CD4-positive, alpha-beta T cell treated with Interleukin-4 for 1 hour (primary cell): ENCODE measurements at regions not wholly inside any gene's neighbourhood (a gene's known extent, or its start where the extent isn't known, plus 50 kb on each side); places are given as distances from the start of the nearest gene placed in this dataset.
"Not testable (repeated sequence)": the region's sequence is repeated elsewhere in the genome, so short reads cannot be mapped to it uniquely, and the experiment has no call there.

Source experiments
- DNase-seq, 2 donors: peaks; one replicate each; pipeline ENCODE4 v3.0.0-alpha.2; 2020 to 2022

DNA sequence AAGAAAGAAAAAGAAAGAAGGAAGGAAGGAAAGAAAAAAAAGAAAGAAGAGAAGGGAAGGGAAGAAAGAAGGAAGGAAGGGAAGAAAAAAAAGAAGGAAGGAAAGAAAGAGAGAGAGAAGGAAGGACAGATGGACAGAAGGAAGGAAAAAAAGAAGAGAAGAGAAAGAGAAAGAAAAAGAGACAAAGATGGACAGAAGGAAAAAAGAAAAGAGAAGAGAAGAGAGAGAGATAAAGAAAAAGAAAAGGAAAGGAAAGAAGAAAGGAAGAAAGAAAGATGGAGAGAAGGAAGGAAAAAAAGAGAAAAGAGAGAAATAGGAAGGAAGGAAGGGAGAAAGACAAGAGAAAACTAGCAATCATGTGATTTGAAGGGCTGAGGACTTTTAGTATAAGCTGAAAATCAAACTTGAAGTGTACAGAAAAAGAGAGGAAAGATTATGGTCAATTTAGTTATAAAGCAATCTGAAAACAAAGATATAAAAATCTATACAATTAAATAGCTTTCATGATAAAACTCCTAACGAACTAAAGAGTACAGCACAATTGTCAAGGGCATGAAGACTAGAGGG is 115.3 kb downstream of the LTN1 start:
- no peak for DNase-seq

DNA sequence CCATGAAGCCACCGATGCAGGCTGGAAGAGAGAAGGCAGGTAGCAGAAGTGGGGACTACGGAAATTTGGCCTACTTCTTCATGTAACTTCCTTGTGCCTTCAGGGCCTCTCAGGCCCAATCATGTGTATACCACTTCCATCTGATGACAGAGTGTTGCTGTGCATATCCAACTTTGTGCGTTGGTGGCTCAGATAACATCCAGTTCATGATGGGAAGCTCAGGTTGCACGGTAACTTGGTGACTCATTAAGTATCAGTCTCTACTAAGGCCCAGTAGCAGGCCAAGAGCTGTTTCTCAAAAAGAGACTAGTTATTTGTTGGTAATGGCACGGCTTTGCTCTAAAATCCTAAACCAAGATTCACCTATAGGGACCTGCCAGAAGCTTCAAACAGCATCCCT is 117.6 kb downstream of the LTN1 start:
- no peak for DNase-seq

DNA sequence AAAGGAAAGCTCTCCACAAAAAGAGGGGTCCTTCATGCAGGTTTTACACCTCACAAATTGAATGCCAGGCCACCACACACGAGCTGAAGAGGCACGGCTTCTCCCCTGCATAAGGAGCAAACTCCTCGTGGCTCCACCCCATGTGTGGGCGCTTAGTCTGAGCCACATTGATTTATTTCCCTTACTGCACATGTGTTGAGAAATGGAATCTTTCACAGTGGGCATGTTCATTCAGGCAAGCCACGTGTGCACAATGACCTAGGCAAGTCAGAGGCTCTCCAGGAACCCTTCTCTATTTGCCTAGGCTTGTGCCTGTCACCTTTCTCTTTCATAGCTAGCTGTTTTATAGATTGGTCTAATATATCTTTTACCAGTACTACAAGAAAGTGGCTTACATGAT is 120.5 kb downstream of the LTN1 start:
- no peak for DNase-seq

DNA sequence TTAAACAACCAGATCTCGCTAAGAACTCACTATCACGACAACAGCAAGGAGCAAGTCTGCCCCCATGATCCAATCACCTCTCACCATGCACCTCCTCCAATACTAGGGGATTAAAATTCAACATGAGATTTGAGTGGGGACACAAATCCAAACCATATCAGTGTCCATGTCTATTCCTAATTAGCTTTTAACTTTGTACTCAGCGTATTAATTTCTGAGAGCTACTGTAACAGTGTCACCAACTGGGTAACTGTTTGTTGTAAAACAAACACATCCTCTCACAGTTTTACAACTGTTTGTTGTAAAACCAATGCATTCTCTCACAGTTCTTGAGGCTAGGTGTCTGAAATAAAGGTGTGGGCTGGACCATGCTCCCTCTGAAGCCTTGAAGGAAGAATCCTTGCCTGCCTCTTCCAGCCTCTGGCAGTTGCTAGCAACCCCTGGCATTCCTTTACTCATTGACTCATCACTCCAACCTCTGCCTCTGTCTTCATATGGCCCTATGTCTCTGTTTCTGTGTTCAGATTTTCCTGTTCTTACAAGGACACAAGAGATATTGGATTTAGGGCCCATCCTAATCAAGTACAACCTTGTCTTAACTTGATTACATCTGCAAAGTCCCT is 121.2 kb downstream of the LTN1 start:
- DNase-seq: no peak

DNA sequence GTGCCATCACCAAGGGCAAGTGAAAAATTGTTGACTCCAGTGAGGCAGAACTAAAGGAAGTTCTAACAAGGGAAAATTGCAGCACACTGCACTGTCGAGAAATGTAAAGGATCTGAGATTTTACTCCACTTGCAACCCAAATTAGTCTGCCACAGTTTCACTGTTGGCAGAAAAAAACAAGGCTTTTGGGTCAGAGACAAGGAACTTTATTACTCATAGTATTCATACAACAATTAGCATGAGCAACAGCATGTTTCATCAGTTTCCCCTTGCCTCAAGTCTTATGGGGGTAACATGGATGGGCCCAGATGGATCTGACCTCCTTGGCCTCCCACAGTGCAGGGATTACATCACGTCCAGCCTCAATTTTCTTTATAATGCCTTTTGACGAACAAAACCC is 125.3 kb downstream of the LTN1 start:
- DNase-seq: no peak

DNA sequence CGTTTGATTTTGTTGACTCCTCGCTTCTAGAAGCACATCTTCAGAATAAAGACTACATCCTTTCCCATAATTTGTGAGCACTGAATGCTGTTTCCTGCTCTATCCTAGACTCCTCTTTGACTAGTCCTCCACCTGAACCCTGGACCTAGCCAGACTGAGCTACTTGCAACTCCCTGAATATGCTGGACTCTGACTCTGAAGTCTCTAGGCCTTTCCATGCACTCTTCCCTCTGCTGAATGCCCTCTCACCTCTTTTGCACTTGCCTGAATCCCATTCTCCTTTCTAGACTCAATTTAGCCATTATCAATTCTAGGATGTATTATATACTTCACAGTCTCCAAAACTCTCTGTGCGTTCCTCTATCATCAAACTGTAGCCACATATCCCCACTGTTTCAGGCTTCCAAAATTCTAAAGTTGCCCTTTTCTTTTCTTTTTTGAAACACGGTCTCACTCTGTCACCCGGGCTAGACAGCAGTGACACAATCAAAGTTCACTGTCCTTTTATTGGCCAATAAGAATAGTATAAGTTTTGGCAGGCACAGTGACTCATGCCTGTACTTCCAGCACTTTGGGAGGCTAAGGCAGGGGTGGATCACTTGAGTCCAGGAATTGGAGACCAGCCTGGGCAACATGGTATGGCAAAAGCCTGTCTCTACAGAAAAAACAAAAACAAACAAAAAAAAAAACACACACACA is 127.0 kb downstream of the LTN1 start:
- DNase-seq: no peak

DNA sequence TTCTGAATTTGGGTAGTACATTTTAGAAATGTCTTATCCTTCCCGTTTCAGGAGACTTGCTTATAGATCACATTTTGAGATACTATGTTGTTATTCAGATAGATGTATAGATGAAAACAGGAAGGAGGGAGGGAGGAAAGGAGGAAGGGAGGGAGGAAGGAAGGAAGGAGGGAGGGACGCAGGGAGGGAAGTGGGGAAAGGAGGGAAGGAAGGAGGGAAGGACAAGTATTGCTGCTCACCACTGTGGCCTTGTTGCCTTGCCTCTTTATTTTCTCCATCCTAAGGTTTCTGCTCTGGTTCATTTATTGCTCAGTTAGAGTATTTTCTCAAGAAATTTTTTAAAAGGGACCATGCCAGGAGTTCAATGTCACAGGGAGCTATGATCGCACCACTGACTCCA is 134.3 kb downstream of the LTN1 start:
- no peak for DNase-seq

DNA sequence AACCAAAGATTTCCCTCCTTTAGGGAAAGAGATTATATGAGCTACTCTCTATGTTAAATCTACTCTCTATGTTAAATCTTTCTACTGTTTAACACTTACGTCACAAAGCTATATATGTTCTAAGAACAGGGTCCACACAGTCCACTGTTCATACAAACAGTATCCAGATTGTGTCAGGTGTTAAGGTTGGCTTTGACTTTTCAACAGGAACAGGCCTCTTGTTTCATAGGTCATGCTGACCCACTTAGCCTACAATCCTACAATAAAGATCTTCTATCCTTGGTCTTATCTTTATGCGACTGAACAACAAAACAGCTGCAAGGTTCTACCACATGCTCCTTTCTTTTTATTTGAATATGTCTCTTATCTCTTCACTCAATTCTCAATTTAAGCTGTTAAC is 134.9 kb downstream of the LTN1 start:
- no peak for DNase-seq

DNA sequence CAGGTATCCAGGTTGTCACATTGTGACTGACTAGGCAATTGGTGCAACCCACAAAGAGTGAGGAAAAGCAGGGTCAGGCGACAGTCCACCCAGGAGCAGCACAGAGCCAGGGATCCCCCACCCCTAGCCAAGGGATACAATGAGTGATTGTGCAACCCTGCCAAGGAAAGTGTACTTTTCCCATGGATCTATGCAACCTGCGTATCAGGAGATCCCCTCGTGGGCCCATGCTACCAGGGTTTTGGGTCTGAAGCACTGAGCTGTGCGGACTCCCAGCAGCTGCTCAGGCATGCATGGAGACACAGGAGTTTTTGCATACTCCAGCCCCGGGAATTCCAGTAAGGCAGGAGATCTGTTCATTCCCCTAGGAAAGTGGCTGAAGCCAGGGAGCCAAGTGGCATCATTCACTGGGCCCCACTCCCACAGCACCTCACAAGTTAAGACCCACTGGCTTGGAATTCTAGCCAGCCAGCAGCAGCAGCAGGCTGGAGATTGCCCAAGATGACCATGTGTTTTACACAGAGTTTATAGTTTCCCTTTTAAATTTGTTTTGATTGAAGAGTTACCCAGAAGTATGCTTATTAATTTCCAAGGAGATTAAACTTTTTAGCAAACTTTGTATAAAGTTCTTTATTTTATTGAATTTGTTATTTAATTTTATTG is 136.0 kb downstream of the LTN1 start:
- no peak for DNase-seq

DNA sequence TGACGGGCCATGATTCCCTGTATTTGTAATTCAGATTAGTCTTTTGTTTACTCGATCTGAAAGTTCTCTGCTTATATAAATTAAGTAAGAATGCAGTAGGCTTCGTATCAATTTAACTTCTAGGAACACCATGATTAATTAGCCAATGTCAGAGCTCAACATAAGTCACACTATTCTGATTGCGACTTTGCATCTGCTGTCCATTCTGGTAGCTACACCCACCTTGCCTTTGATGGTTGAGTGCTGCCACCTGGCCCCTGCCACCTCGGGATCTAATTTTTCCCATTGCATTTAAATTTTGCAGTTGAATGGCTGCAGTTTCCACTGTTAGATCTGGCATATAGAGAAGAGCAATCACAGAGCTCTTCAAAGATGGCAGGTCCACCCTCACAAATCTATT is 140.0 kb downstream of the LTN1 start:
- DNase-seq: no peak

DNA sequence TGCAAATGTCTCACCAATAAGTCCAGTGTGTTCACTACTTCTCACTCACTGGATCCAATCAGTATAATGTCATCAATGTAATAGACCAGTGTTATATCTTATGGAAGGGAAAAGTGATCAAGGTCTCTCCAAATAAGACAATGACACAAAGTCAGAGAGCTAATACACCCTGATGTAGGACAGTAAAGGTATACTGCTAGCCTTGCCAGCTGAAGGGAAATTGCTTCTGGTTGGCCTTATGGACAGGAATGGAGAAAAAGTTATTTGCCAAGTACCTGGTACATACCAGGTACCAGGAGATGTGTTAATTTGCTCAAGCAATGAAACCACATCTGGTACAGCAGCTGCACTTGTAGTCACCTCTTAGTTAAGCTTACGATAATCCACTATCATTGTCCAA is 141.0 kb downstream of the LTN1 start:
- no peak for DNase-seq

DNA sequence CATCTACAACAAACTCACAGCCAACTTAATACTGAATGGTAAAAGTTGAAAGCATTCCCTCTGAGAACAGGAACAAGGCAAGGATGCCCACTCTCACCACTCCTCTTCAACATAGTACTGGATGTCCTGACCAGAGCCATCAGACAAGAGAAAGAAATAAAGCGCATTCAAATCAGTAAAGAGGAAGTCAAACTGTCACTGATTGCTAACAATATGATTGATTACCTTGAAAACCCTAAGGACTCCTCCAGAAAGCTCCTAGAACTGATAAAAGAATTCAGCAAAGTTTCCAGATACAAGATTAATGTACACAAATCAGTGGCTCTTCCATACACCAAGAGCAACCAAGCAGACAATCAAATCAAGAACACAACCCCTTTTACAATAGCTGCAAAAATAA is 153.4 kb downstream of the LTN1 start:
- not testable (repeated sequence) for DNase-seq

DNA sequence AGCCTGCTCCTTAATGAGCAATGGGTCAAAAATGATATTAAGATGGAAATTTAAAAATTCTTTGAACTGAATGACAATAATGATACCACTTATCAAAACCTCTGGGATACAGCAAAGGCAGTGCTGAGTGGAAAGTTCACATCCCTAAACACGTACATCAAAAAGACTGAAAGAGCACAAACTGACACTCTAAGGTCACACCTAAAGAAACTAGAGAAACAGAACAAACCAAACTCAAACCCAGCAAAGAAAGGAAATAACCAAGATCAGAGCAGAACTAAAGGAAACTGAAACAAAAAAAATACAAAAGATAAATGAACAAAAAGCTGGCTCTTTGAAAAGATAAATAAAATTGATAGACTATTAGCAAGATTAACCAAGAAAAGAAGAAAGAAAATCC is 155.3 kb downstream of the LTN1 start:
- peak in 1 of 2 donors; percentile 50 for DNase-seq

DNA sequence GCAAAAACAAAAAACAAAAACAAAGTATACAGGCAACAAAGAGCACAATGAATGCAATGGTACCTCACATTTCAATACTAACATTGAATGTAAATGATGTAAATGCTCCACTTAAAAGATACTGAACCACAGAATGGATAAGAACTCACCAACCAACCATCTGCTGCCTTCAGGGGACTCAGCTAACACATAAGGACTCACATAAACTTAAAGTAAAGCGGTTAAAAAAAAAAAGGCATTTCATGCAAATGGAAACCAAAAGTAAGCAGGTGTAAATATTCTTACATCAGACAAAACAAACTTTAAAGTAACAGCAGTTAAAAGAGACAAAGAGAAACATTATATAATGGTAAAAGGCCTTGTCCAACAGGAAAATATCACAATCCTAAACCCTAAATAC is 156.1 kb downstream of the LTN1 start:
- peak in 1 of 2 donors; percentile 55 for DNase-seq

DNA sequence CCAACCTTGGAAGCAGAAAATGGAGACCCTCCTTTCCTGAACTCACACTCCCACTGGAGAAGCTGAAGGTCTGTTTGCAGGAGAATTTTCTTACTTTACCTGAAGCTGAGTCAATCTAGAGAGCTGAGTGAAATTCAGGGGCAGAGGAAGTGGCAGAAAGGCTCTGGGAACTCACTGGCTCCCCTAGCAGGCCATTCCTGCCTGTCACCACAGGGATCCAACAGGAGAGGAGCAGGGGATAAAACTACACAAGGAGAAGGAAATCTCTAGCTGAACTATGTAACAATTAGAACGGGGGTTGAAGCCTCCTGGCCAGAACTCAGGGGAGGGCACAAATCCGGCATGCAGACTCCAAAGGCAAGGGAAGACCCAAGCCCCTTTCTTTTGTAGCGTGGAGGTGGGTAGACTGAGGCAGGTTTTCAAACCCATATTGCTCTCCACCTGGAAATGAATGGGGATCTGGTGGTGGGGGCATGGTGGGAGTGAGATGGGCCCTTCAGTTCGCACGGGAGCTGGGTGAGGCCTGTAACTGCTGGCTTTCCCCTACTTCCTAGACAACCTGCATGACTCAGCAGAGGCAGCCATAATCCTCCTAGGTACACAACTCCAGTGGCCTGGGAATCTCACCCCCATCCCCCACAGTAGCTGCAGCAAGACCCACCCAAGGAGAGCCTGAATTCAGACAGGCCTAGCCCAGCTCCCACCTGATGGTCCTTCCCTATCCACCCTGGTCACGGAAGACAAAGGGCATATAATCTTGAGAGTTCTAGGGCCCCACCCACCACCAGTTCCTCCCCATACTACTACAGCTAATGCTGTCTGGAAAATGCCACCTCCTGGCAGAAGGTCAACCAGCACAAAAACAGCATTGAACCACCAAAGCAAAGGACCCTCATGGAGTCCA is 158.1 kb downstream of the LTN1 start:
- no peak for DNase-seq

DNA sequence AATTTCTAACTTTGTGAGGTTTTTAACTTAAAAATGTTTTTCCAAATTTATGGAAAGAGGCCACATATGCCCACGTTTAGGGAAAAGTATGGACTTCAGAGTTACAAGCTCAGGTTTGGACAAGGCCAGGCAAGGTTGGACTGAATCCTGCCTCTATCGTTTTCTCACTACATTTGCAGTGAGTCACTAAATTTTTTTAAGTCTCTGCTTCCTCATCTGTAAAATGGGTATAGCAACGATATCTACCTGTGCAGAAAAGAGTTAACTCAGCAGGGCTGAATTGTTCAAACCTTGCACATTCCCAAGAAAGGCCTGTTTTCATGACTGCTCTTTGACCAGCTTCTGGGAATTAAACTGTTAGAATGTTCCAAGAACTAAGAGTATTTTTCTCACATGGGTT is 159.1 kb downstream of the LTN1 start:
- DNase-seq: no peak

DNA sequence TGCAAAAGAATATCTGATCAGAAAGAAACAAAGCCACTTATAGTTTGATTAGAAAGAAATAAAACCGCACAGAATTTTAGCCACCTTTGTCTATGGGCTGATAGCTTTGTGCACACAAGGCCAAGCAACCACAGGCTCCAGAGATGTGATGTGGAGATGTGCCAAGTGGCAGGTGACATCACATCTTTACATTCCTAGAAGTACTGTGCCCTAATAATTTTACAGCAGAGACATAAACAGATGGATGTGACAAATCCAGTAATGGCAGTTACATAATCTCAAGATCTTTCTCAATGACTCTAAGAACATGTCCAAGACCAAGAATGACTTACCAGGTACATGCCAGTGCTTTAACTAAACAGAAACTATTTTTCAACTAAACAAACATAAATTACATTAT is 159.5 kb downstream of the LTN1 start:
- DNase-seq: no peak

DNA sequence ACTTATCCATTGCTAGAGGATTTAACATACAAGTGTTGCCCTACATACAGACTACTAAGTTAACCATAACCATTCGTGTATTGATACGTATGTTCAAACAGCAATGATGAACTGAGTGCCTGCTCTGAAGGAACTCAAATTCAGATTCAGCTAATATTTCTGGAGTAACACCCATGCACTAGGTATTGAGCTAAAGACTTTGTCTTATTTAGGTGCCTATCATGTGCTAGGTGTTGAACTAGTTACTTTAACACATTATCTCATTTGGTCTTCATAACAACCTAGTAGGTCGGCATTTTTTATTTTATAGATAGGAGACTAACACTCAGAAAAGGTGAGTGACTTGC is 160.0 kb downstream of the LTN1 start:
- DNase-seq: no peak

DNA sequence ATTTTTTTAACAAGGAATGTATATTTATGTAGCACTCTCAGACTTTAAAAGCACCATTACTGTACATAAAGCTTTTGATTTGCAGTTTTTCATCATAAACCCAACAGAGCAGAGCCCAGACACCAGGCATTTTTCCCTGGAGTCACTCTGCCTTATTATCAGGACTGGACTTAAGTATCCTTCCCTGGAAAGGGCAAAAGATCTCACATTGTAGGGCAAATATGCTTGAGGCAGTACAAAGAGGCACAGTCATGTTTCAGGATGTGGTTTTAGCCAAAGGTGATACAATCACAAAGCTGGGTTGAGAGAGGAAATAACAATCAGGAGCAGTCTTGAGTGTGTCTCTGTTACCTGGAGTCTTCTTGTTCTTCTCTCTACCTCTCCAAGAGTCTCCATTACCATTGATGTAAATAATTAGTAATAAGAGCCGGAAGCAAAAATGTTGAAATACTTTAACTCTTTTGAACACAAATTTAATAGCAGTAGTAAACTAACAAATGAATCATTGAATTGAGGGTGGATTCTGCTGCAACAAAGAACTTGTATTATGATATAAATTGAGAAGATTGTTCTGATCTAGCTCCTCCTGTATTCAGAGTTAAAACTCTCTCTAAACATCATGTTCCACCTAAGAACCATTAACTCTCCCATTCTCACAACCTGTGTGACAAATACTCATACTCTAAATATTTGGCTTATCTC is 160.5 kb downstream of the LTN1 start:
- peak in 1 of 2 donors; percentile 66 for DNase-seq

DNA sequence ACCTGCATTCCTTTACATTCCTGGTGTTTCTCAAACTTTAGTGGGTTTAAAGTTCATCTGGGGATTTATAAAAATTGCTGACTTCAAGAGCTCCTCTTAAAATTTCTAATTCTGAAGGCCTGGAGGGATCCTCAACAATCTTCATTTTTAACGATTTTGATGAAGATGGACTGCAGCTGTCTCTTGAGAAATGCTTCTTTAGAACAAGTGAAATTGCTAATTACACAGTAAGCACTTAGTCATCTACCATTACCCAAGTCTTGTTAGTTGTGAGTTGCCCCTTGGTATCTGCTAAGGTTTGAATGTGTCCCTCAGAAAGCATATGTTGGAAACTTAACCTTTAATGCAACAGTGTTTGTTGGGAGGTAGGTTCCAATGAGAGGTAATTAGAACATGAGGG is 163.7 kb downstream of the LTN1 start:
- no peak for DNase-seq

DNA sequence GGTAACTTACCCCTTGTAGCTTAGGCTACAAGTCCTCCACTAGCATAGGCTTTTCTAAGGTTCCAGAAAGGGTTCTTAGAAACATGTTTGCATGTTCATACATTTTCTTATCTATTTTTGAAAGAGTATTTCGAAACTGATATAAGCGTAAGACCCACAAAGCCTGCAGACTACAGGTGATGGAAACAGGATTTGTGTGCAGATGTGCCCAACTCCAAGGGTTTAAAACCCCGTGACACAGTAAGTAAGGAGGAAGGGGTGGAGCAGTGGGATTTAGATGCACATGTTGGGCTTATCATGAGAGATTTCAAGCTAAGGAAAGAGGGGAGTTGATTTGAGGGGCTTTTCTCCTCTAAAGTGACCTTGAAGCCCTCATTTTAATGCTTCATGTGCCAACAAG is 164.7 kb downstream of the LTN1 start:
- DNase-seq: no peak

DNA sequence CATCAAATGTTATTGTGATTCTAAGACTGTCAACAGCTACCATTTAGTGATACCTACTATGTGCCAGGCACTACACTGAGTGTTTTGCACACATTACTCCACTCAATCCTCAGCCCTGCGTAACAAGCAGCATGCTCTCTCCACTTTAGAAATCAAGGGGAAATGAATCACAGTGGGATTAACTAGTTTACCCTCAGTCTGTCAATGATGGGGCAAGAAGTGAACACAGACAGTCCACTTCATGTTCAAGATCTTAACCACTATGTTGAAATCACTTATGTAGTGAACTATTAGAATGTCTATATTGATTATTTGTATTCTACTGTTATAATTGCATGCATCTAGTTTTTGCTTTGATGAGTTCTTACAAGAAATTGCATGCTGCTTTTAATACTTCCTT is 165.3 kb downstream of the LTN1 start:
- no peak for DNase-seq

DNA sequence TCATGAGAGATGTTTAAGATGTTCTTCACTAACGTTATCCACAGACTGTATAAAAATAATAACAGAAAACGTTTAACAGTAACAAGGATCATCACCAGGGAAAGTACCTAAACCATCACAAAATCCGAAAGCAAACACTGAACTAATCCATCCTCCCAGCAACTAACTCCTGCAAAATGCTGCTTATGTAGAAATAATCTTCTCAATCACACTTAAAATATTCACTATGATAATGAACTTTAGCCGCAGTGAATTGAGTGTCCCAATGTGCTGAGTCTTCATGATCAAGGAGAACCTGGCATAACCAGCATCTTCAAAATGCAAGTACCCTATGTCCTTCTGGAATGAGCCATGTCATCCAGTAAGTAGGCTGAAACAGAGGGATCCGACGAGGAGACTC is 166.1 kb downstream of the LTN1 start:
- no peak for DNase-seq
